ENCODE measurements at regions not wholly inside any gene's neighbourhood (a gene's known extent, or its start where the extent isn't known, plus 50 kb on each side); places are given as distances from the start of the nearest gene placed in this dataset.

- DNase-seq (ENCODE audit: low spot score), result no peak
Observed at GRCh38 chr3:72113564-72113963, 328.6 kb upstream of the PROK2 start.

DNA sequence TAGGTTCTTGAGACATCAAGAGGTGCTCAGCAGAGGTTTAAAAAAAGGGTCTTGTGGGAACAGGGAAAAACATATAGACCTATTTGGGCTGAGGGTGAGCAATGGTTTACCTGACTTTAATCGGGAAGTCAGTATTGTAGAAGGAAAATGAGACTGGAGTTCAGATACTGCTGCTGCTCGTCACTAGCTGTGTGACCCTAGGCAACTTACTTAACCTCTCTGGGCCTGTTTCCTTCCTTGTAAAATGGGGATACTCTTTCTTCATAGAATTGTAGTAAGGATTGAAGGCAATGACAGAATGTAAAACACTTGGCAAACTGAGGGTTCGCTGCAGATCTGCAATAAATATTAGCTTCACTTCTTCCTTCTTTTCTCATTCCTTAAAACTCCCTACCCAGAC is 327.5 kb upstream of the PROK2 start:
- DNase-seq (ENCODE audit: low spot score), result no peak

DNA sequence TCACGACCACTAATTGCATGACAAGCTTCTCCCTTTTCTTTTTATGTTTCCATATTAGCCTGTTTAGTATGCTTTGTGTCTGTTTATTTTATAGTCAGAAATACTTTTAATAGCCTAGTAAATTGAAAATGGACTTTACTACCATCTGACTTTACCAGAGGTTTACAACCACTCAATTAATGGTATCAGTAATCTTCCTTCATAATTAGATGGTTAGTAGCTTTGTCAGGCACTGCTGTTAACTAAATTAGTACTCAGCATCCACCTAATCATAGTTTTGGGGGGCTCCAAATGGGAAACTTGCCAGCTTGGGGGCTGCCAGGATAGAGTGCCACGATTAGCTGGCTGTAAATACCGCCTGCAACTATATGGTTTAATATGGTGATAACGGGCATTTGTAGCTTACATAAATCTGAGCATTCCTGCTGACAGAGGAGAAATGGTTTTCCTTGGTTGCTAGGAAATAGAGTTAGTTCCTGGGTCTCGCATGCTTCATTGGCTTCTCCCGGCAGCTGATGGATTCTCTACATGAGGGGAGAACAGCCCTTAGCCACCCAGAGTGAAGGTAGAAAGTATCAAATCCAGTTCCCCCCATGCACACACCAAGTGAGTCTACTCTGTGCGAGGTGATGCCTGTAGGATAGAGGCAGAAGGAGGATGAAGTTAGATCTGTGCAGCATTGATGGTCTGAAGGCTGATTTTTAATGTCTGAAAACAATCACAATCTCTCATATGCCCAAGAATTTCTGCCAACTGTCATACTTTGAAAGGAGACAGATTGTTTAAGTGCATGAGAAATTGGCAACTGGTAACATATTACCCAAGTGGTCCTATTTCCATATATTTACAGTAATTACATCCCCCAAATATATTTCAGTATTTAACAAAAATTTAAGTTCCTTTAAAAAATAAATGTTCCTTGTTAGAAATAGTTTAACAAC is 326.6 kb upstream of the PROK2 start:
- no peak for DNase-seq (ENCODE audit: low spot score)

GRCh38 chr3:72109327-72110259 is 324.6 kb upstream of the PROK2 start:
- DNase-seq (ENCODE audit: low spot score), result no peak

- DNase-seq (ENCODE audit: low spot score), result no peak
Observed at GRCh38 chr3:72105306-72105705, 320.4 kb upstream of the PROK2 start.

- DNase-seq (ENCODE audit: low spot score), result no peak
Observed at GRCh38 chr3:72102112-72102616, 317.2 kb upstream of the PROK2 start.

GRCh38 chr3:72101494-72101893 is 316.5 kb upstream of the PROK2 start:
- no peak for DNase-seq (ENCODE audit: low spot score)

DNA sequence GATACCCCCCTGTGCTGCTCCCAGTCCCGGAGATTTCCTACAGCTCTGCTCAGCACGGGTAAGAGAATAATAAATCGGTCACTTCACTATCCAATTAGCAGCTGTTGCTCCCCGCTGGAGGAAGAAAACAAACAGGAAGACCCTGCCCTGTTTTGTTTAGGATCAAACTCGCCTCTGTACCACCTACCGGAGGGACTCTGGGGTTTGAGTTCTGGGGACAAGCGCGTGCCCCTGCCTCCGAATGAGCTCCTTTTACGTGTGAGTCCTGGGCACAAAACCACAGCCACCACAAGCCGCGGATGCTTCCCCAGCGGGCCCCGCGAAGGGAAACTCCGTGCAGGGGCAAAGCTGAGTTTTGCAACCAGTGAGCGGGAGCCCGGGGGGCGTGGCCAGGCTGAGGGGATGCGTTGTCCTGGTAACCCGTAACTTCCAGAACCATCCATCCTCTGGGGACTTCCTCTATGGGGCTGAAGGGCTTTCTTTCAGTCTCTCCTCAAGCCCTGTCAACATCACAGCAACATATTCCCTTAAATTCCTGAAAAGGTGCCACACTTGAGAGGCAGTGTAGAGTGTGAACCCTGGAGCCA is 315.7 kb upstream of the PROK2 start:
- peak; percentile 17 for DNase-seq (ENCODE audit: low spot score)

DNA sequence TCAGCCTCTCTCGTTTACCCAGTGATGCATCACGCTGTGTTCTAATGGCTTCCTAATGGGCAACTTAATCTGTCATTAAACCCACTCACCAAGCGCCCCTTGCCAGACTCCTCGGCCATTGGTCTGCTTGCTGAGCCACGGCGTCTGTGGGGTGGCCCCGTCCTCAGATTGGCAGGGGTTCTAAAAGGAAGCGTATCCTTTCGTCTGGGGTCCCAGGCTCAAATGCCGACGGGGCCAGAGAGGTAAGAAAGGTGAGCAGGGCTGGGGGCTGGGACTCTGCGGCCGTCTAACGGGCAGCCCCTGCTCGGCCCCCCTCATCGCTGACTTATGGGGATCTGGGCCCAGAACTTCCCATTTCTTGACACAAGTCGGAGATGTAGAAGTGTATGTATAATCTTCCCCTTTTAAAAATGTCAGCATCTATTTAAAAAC is 315.1 kb upstream of the PROK2 start:
- no peak for DNase-seq (ENCODE audit: low spot score)

DNA sequence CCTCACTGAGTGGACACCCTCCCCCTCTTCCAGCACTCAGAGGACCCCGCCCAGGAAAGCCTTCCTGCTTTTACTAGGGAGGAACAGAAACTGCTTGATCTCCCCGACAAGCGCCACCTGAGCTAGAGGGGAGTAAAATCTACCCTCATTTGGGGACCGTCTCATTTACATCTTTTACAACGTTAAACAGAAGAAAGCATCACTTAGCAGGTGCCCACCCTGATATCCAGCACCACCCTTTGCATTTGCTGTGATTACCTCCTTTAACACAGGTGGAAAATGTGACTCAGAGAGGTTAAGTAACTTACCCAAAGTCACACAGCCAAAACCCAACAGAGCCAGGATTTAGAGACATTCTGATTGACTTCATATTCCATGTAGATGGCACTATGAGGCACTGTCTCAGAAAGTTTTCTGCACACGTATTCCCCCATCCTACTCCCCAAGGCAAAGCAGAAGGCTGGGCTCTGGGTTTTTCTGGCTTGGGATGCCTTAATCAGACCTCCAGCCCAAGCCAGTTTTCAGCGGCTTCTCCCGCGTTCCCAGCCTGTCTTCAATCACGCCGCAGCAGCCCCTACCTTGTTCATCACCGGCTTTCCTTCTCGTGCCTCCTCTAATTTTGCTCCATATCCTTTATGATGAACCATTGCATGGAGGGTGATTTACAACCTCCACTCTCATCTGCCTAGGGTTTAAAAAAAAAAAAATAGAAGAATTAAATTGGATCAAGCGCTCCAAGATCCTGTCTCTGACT is 314.6 kb upstream of the PROK2 start:
- DNase-seq (ENCODE audit: low spot score), result no peak

DNA sequence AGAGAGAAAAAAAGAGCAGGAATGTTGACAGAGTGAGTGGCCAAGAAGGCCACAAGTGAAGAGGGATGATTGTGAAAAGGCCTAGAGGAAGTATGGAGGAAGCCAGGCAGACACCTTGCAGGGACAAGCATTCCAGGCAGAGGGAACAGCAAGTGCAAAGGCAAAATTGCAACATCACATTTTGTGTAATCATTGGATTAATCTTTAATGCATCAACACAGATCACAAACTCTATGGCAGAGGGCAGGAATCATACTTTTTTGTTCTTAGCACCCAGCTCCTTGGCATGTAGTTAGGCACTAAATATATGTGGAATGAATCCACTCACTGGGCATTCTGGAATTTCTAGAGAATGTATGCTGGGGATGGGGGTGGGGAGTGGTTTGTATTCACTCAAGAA is 312.1 kb upstream of the PROK2 start:
- DNase-seq (ENCODE audit: low spot score), result no peak

DNA sequence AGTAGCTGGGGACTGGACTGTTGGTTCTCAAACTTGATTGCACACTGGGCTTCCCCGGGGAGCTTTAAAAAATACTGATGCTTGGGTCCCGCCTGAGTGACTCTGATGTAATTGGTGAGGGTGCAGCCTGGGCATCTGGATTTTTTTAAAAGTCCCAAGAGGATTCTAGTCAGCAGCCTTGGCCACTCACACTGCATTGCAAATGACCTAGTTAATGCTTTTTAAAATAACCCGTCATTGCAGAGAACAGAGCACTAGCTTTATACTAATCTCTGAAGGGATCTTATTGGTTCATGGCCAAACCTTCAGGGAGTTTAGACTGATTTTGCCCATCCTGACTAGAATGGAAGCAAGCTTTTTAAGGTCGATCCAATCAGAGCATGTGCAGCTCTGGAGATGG is 310.6 kb upstream of the PROK2 start:
- DNase-seq (ENCODE audit: low spot score), result no peak

- DNase-seq (ENCODE audit: low spot score), result no peak
Observed at GRCh38 chr3:72093992-72094334, 309.0 kb upstream of the PROK2 start.

DNA sequence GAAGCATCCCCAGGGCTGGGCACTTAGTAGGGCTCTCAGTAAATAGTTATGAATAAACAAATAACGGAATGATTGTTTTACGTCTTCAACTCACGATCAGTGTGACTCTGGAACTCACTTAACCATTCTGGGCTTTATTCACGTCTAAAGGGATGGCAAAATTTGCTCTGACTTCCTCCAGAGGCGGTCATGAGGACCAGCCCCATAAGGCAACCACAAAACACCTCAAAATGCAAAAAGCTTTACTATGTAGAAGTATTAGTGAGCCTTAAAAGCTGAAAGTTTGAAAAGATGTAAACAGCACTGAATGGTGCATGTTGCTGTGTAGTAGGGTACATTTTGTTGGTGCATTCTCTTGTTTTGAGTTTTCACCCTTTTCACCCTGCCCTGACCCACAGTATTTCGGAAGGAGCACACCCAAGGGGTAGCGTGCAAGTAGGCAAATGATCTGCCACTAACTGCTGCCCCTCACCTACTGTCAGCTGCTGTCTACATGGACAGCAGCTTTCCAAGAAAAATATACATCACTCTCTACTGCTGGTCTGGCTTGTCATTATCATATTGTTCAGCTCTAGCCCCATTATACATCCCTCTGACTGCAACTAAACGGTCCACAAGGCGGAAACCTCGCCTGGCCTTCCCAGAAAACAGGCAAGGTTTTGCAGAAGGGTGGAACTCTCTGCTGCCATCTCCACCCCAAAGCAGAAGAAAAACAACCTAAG is 308.5 kb upstream of the PROK2 start:
- DNase-seq (ENCODE audit: low spot score), result no peak

DNA sequence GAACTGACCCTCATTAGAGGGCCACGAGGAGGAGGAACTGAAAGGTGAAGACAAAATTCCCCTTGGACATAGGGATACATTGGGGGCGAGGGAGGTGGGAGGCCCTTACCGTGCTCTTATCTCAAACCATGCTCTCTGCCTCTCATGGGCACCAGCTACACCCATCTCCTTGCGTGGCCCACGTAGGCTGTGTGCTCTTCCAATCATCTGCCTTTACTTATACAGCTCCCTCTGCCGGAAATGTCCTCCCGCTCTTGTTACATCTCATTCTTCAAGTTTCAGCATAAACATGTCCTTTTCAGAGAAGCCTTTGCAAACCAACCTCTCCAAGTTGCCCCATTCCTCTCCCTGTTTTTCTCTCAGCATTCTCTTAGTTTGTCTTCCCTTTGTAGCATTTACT is 307.8 kb upstream of the PROK2 start:
- no peak for DNase-seq (ENCODE audit: low spot score)

DNA sequence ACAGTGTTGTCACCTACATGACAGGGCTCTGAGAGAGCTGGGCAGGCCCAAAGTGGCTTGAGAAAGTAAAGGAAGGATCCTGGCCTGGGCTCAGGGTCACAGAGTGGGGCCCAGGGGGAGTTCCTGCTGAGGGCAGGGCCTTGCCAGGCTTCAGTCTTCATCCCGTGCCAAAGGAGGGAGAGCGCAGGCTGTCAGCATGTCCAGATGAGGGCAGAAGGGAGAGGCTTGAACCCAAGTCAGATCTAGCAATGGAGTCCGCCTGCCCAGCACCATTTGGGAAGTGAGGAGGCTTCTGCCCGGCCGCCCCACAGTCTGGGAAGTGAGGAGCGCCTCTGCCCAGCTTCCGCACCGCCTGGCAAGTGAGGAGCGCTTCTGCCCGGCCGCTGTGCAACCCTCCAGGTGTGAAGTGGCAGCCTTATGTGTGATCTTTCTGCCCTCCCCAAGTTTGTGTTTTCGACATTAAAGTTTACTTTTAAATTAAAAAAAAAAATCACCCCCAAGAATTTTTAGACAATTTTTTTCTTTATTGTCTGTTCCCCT is 303.6 kb upstream of the PROK2 start:
- DNase-seq (ENCODE audit: low spot score), result no peak

DNA sequence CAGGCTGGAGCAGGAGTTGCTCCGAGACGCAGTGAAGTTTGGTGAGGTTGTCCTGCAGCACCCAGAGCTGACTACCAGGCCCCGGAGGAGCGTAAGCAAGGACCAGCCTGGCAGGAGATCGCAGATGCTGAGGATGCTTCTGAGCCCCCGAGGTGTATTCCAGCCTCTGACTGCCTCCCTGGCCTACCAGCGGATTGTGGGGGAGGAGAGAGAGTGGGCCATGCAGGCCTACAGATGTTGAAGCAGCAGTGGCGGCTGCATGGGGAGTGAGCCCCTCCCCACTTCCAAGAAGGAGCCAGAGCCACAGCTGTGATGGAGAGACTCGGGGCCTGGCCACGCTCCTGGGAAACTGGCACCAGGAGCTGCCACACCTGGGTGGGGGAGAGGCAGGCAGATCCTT is 302.5 kb upstream of the PROK2 start:
- no peak for DNase-seq (ENCODE audit: low spot score)

- no peak for DNase-seq (ENCODE audit: low spot score)
Observed at GRCh38 chr3:72086743-72087087, 301.8 kb upstream of the PROK2 start.

DNA sequence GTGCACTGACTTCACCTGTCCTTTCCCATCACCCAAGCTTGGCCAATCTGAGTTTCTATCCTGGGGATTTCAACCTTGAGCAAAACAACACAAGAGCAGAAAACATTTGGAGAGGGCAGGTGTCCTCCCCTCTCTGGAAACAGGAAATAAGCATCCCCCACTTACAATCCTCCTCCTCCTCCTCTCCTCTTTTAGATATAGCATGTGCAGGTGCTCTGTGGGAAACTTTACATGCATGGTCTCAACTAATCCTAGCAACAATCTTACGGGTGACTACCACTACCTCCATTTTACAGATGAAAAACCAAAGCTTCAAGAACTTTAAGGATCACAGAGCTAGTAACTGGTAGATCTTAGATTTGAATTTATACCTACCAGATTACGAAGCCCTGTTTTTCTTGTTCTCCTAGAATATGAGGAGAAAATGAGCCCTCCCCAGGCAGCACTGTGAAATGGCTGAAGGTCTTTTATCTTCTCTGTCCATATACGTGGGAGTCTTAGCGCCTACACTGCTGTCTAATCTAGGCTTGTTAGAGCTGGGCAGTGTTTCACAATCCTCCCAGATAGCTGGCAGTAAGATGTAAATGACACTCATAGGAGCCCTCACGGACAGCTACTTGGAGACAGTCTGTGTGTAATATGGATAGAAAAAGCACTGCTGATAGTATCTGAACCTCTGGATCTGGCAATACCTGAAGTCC is 301.2 kb upstream of the PROK2 start:
- peak; percentile 56 for DNase-seq (ENCODE audit: low spot score)

DNA sequence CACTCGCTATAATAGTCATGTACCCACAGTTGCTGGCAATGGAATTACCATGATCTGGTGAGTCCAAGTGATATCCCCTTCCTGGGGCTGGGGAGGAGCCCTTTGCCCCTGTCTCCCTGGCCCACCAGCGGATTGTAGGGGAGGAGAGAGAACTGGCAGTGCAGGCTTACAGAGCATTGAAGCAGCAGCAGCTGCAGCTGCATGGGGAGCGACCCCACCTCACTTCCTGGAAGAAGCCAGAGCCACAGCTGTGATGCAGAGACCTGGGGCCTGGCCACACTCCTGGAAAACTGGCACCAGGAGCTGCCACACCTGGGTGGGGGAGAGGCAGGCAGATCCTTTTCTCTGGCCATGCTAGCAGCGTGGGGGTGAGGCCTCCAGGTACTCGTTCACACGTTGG is 300.1 kb upstream of the PROK2 start:
- no peak for DNase-seq (ENCODE audit: low spot score)
